ENCODE measurements at regions not wholly inside any gene's neighbourhood (a gene's known extent, or its start where the extent isn't known, plus 50 kb on each side); places are given as distances from the start of the nearest gene placed in this dataset.

GRCh38 chr21:35149698-35150097, 100.6 kb upstream of the RUNX1 start:
- no peak for DNase-seq
- Histone ChIP-seq H3K27me3 (ENCODE audit: control insufficient read depth, insufficient read depth, low read length) (no peaks in the 10 kb centered on the region), H3K36me3 (replicated peaks; ENCODE audit: control insufficient read depth, insufficient read depth, low read length) (no peaks in the 10 kb centered on the region), H3K4me3 (ENCODE audit: insufficient read depth, low read depth, low read length) (no peak overlapping the region)

DNA sequence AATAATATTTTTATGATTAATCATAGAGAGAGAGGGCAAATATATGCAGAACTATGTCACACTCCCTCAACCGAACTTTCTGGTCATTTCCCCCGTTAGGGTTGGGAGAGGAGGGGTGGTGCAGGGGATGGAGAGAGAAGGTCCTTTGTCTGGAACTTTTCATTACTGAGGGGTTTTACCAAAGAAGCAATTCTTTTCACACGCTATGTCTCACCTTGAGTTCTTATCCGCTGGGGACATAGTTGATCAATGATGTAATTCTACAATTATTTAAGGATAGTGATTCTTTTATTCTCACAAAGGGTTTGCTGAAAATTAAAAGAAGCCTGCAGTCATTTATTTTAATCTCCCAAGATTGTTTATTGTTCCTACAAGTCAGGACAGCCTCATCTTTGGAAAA, 98.3 kb upstream of the RUNX1 start:
- no peaks in the 10 kb centered on the region for H3K36me3 ChIP-seq (replicated peaks; ENCODE audit: control insufficient read depth, insufficient read depth, low read length)
- DNase-seq: no peak
- H3K27me3 ChIP-seq (ENCODE audit: control insufficient read depth, insufficient read depth, low read length): no peaks in the 10 kb centered on the region
- no peak overlapping the region for H3K4me3 ChIP-seq (ENCODE audit: insufficient read depth, low read depth, low read length)

GRCh38 chr21:35145626-35146233, 96.6 kb upstream of the RUNX1 start:
- Histone ChIP-seq H3K36me3 (replicated peaks; ENCODE audit: control insufficient read depth, insufficient read depth, low read length) (no peaks in the 10 kb centered on the region), H3K27me3 (ENCODE audit: control insufficient read depth, insufficient read depth, low read length) (no peaks in the 10 kb centered on the region), H3K4me3 (ENCODE audit: insufficient read depth, low read depth, low read length) (no peak overlapping the region)
- DNase-seq: no peak

DNA sequence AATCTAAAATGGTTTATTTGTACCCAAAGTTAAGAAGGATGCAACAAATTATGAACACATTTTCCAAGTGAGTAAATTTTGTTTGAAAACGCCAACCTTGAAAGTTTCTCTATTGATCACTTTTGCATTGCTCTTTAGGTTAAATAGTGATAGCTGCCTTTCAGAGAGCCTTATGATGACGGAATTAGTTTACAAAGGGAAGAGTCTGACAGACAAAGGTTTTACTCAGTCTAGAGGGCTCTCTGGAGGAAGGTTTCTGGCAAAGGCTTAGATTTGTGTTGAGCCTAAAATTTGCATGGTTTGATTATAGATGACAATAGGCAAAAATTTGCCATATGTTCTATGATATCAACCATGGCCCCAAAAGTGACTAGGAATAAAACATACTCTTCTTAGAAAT, 95.9 kb upstream of the RUNX1 start:
- DNase-seq: no peak
- Histone ChIP-seq H3K27me3 (ENCODE audit: control insufficient read depth, insufficient read depth, low read length) (no peaks in the 10 kb centered on the region), H3K4me3 (ENCODE audit: insufficient read depth, low read depth, low read length) (no peak overlapping the region), H3K36me3 (replicated peaks; ENCODE audit: control insufficient read depth, insufficient read depth, low read length) (no peaks in the 10 kb centered on the region)

DNA sequence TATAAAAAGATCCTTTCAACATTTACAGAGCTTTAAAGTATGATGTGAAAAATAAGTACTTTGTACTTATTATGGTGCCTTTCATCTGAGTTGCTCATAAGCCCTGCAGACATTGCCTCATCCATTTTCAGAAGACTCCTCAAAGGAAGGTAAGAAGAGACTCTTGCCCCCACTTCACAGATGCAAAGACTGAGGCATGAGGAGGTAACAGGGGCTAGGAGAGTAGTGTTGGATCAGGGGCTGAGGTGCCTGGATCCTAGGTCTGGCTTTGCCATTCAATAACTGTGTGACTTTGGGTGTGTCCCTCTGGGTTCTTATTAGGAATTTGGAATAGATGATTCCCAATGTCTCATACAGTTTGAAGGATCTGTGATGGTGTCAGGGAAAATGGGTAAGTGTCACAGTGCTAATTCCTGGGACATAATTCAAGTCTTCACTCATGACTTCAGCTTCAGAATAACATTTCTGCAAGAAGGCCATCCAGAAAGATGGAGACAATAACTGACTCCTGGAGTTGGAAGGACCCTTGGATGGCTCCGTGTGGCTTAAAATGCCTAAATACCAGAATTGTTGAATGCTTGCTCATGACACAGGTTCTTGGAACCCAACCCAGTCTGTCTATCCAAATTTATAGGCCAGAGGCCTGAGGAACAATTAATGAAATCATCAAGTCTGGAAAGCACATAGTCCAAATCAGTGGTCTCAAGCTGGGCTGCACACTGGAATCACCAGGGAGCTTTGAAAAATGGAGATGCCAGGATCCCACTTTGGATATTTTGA, 93.1 kb upstream of the RUNX1 start:
- Histone ChIP-seq H3K27me3 (ENCODE audit: control insufficient read depth, insufficient read depth, low read length) (no peaks in the 10 kb centered on the region), H3K36me3 (replicated peaks; ENCODE audit: control insufficient read depth, insufficient read depth, low read length) (no peaks in the 10 kb centered on the region), H3K4me3 (ENCODE audit: insufficient read depth, low read depth, low read length) (no peak overlapping the region)
- DNase-seq: no peak

DNA sequence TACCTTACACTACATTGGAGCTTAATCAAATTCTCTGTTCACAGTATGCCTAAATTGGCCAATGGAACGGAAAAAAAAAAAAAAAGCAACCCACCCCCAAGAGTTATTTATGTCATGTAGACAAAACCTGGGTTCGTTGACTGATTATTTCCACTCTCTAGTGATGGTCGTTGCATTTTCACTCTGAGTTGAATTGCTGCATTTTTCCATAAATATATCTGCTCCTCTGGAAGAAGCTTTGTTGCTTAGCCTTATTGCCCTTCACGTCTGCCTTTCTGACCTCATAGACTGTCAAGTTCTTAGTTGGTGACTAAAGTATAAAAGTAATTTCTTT, 90.2 kb upstream of the RUNX1 start:
- no peak overlapping the region for H3K4me3 ChIP-seq (ENCODE audit: insufficient read depth, low read depth, low read length)
- no peaks in the 10 kb centered on the region for H3K36me3 ChIP-seq (replicated peaks; ENCODE audit: control insufficient read depth, insufficient read depth, low read length)
- H3K27me3 ChIP-seq (ENCODE audit: control insufficient read depth, insufficient read depth, low read length): no peaks in the 10 kb centered on the region
- no peak for DNase-seq

DNA sequence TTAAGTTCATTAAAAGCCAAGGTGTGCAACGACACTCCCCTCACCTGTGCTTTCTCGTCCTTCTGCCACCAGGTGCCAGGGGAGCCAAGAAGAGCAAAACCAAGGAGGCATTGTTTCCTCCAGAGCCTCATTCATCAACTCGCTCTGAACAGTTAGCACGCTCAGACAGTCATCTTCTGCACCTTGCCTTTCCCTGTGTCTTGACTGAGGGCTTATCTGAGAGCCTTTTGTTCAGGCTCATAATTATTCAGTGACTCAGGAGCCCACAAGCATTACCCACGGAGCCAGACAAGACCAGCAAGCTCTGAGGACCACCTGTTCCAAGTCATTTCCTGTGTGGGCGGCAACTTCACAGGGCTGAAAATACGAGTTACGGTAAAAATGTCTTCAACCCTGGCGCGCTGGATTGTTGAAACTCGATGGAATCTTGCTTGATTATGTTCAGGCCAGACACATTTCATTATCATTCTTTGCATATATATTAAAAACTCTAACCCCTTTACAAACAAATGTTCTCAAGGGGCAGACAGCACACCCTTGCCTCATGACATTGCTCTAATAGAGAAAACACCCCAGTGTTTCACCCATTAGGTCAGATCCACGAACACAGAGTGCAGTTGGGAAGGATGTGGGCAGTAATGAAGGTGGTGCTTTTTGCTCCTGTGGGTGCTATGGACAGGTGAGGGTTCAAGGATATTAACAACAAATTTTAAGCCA, 89.7 kb upstream of the RUNX1 start:
- Histone ChIP-seq H3K4me3 (ENCODE audit: insufficient read depth, low read depth, low read length) (no peak overlapping the region), H3K27me3 (ENCODE audit: control insufficient read depth, insufficient read depth, low read length) (no peaks in the 10 kb centered on the region), H3K36me3 (replicated peaks; ENCODE audit: control insufficient read depth, insufficient read depth, low read length) (no peaks in the 10 kb centered on the region)
- no peak for DNase-seq

DNA sequence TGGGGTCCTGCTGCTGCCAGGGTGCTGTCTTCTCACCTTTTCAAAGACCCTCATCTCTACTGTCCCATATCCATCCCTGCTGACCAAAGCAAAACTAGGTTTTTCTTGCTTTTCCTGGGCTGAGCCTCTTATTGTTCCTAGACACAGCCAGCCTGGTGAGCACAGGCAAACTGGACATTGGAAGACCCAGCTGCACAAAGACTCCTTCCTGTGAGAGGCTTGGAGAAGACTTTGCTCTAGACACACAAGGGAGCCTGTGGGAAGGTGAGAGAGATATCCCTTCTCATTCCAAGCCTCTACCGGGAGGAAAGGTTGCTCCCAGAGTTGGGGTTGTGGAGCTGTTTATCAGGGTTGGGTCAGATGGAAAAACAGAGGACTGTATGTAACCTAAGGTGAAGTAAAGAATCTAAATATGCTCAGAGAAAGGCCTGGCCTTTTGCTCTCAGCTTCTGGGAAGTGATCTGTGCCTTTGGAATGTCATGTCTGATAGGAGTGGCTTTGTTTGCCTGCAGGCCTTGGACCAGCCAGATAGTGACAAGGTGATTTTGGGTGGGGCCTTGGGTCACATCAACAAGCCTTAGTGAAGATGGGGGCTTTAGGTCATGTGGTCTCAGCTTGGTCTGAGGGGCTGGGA, 87.6 kb upstream of the RUNX1 start:
- DNase-seq: no peak
- Histone ChIP-seq H3K4me3 (ENCODE audit: insufficient read depth, low read depth, low read length) (no peak overlapping the region), H3K36me3 (replicated peaks; ENCODE audit: control insufficient read depth, insufficient read depth, low read length) (no peaks in the 10 kb centered on the region), H3K27me3 (ENCODE audit: control insufficient read depth, insufficient read depth, low read length) (no peaks in the 10 kb centered on the region)

DNA sequence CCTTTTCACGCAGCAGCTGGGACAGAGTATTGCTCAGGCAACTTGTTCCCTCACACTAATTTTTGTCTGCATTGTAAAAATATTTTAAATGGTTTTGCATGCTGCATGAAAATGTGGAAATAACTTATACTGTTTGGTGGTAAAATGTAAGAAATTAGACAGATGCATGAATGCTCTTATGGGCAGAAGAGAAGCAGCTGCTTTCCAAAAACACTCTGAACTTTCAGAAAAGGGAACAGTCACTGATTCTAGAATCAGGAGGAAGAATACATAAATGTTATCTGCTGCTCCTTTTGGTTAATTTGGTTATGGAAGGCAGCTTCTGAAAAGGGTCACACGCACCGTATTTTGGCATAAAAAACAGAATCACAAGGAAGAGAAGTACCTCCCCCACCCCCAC, 87.0 kb upstream of the RUNX1 start:
- H3K4me3 ChIP-seq (ENCODE audit: insufficient read depth, low read depth, low read length): no peak overlapping the region
- no peaks in the 10 kb centered on the region for H3K27me3 ChIP-seq (ENCODE audit: control insufficient read depth, insufficient read depth, low read length)
- H3K36me3 ChIP-seq (replicated peaks; ENCODE audit: control insufficient read depth, insufficient read depth, low read length): no peaks in the 10 kb centered on the region
- DNase-seq: no peak

DNA sequence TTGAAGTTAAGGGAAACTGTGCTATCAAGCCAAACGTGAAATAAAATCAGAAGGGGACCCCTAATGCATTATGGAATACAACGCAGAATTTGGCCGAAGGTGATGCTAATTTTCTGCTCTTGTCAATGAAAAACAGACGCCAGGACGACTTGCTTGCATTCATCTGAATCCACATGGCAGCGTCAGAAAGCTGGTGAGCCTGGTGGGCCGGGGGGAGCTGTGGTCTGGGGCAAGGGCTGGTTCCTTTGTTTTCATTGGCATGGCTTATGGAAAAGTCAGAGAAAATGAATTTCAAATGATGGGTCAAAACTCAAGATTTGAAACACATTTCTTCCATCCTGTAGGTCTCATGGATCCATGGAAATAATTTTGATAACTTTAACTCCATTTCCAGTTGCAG, 86.4 kb upstream of the RUNX1 start:
- Histone ChIP-seq H3K36me3 (replicated peaks; ENCODE audit: control insufficient read depth, insufficient read depth, low read length) (no peaks in the 10 kb centered on the region), H3K27me3 (ENCODE audit: control insufficient read depth, insufficient read depth, low read length) (no peaks in the 10 kb centered on the region), H3K4me3 (ENCODE audit: insufficient read depth, low read depth, low read length) (no peak overlapping the region)
- no peak for DNase-seq

DNA sequence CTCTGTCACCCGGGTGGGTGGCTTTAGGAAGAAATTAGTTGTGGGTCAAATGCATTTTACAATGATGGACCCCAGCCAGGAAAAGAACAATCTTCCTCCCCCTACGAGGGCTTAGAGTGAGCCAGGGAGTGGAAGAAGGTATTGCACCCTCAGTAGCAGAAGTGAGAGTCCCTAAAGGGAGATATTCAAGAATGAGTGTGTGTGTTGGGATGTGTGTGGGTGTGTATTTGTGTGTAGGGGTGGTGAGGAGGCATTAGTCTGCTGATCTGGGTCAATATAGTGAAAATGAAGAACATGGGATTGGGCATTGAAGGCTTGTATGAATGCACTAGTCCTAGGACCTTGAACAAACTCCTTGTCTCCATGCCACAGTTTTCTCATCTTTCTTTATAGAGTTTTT, 85.2 kb upstream of the RUNX1 start:
- no peaks in the 10 kb centered on the region for H3K27me3 ChIP-seq (ENCODE audit: control insufficient read depth, insufficient read depth, low read length)
- H3K36me3 ChIP-seq (replicated peaks; ENCODE audit: control insufficient read depth, insufficient read depth, low read length): no peaks in the 10 kb centered on the region
- no peak for DNase-seq
- no peak overlapping the region for H3K4me3 ChIP-seq (ENCODE audit: insufficient read depth, low read depth, low read length)

DNA sequence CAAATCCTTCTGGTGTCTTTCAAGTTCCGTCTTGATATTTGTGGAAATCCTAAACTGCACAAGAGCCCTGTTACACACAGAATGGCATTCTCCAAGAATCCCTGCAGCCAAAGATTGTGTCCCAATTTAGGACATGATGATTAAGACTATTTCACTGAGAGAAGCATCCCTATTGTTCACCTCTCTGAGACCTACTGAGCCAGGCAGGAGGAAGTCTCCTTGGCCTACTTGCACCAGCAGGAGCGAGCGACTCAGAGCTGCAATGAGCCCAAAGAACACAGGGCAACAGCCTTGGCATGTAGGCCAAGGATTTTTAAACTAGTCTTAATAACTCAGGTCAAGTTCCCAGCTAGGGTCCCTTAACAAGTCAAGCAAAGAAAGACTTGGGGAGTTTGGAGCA, 79.4 kb upstream of the RUNX1 start:
- DNase-seq: no peak
- no peak overlapping the region for H3K4me3 ChIP-seq (ENCODE audit: insufficient read depth, low read depth, low read length)
- no peaks in the 10 kb centered on the region for H3K36me3 ChIP-seq (replicated peaks; ENCODE audit: control insufficient read depth, insufficient read depth, low read length)
- H3K27me3 ChIP-seq (ENCODE audit: control insufficient read depth, insufficient read depth, low read length): no peaks in the 10 kb centered on the region

DNA sequence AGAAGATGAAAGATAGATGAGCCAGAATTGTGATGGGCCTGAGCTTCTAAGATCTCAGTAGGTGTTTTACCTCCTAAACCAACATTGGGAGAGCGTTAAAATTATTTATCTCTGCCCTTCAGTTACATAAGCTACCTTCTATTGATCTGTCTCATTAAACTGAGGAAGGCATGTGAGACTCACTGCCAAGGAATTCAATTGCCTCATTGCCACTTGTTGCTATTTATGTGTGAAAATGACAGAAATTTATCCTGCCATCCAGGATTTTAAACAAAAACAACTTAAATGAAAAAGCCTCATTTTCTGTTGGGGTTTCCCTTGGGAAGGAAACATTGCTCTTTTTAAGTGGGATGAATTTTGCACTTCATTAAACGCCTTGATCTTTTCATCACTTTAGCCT, 78.7 kb upstream of the RUNX1 start:
- no peaks in the 10 kb centered on the region for H3K27me3 ChIP-seq (ENCODE audit: control insufficient read depth, insufficient read depth, low read length)
- H3K4me3 ChIP-seq (ENCODE audit: insufficient read depth, low read depth, low read length): no peak overlapping the region
- no peak for DNase-seq
- H3K36me3 ChIP-seq (replicated peaks; ENCODE audit: control insufficient read depth, insufficient read depth, low read length): no peaks in the 10 kb centered on the region

GRCh38 chr21:35127026-35127425, 77.9 kb upstream of the RUNX1 start:
- Histone ChIP-seq H3K27me3 (ENCODE audit: control insufficient read depth, insufficient read depth, low read length) (no peaks in the 10 kb centered on the region), H3K36me3 (replicated peaks; ENCODE audit: control insufficient read depth, insufficient read depth, low read length) (no peaks in the 10 kb centered on the region), H3K4me3 (ENCODE audit: insufficient read depth, low read depth, low read length) (no peak overlapping the region)
- no peak for DNase-seq

DNA sequence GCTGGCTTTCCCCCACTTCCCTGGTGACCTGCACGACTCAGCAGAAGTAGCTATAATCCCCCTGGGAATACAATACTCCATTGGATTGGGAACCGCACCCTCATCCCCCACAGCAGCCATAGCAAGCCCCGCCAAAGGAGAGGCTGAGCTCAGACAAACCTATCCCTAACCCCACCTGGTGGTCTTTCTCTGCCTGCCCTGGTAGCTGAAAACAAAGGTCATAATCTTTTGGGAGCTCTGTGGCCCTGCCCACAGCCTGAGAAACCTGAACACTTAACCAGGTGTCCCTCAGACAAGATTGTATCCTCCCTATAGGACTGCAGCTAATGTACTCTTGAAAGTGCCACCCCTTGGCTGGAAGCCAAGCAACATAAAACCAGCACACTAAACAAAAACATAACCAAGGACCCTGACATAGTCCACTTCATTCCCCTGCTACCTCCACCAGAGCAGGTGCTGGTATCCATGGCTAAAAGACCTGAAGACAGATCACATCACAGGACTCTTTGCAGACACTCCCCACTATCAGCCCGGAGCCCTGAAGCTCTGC, 71.6 kb upstream of the RUNX1 start:
- no peaks in the 10 kb centered on the region for H3K36me3 ChIP-seq (replicated peaks; ENCODE audit: control insufficient read depth, insufficient read depth, low read length)
- no peaks in the 10 kb centered on the region for H3K27me3 ChIP-seq (ENCODE audit: control insufficient read depth, insufficient read depth, low read length)
- no peak overlapping the region for H3K4me3 ChIP-seq (ENCODE audit: insufficient read depth, low read depth, low read length)
- no peak for DNase-seq
